ENCODE measurements at regions not wholly inside any gene's neighbourhood (a gene's known extent, or its start where the extent isn't known, plus 50 kb on each side); places are given as distances from the start of the nearest gene placed in this dataset.

- no peak for DNase-seq
These were observed 79.9 kb upstream of the CPEB4 start for GRCh38 chr5:173808079-173808808.

DNA sequence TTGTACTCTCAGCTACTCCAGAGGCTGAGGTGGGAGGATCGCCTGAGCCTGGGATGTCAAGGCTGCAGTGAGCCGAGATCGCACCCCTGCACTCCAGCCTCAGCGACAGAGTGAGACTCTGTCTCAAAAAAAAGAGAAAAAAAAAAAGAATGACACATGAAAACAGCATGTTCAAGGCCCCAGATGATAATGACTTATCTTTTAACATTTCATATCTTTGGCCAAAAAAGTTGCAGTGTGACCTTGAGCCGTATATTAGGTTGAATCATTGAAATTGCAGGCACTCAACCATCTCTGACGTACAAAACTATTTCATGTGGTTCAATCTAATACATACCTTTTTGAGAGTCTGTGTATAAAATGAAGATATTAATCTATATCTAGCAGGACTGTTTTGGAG lies 79.1 kb upstream of the CPEB4 start:
- no peak for DNase-seq

- no peak for DNase-seq
These were observed 75.2 kb upstream of the CPEB4 start for GRCh38 chr5:173812811-173813550.

GRCh38 chr5:173814053-173814452 lies 74.1 kb upstream of the CPEB4 start:
- DNase-seq, result no peak

GRCh38 chr5:173815571-173815970 lies 72.6 kb upstream of the CPEB4 start:
- no peak for DNase-seq

GRCh38 chr5:173816728-173817127 lies 71.4 kb upstream of the CPEB4 start:
- no peak for DNase-seq

DNA sequence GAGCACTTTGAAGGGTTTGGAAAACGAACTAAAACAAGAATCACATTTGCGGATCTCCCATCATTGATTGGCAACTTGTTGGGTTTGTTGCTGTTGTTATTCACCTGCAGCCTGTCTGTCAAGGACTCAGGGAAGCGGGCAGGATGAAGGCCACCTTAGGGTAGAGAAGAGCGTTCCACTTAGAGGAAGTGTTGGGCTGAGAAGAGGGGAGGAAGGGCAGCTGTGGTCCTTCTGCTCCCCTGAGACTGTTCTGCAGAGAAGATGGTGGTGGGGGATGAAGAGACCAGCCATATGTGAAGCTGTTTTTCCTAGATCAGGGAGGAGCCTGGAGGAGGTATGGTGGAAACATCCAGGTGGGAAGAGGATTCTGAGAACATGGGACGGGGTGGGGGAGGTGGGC lies 70.6 kb upstream of the CPEB4 start:
- no peak for DNase-seq

DNA sequence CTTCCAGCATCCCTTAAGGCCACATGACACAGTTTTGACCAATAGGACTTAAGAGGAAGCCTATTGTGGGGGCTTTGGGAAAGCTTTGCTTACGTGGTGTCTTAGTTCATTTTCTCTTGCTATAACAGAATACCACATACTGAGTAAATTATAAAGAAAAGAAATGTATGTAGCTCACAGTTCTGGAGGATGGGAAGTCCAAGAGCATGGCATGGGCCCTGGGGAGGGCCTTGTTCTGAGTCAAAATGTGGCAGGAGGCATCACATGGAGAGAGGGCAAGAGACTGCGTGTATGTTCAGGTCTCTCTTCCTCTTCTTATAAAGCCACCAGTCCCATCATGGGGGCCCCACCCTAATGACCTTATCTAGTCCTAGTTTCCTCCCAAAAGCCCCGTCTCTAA lies 68.6 kb upstream of the CPEB4 start:
- no peak for DNase-seq

DNA sequence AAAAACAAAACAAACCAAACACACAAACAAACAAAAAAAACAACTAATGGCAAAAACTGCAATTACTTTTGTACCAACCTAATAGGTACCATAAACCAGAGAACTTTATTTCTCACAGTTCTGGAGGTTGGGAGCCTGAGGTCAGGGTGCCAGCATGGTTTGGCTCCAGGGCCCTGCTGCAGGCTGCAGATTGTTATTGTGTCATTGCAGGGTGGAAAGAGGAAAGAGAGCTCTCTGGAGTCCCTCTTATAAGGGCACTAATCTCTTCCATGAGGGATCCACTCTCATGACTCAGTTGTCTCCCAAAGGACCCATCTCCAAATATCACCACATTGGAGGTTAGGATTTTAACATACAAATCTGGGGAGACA lies 64.9 kb upstream of the CPEB4 start:
- no peak for DNase-seq

DNA sequence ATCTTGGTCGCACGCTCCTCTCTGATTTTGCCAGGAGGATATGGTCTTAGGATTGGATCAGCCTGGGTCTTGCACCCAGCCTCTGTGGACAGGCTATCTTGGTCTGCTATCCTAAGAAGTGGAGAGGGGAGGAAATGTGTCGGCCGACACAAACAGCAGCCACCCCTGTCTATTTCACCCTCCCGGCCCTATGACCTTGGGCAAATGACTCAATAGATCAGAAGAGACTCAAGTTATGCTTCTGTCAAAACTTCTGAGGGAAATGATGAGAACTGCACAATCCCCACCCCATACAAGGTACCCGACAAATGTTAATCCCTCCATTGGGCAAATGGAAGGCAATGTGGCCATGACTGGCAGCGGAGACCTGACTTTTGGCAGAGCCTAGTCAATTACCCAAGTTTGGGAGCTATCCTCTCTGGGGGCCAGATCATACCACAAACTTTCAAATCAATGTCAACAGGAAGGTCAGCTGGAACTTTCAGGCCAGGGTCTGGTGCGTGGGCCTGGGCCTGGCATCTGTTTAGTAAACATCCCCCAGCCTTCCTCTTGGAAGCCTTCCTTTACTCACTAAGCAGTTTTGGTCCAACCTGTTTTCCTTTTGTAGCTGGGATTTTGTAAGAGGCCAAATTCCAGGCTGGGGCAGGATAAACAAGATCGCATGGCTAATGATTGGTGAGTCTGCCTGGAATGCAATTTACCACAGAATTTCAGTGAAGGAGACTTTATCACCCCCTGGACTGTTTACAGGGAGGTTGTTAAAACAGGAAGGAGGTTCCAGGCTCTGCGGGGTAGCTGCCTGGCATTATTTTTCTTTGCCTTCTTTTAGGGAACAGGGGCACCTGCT lies 64.2 kb upstream of the CPEB4 start:
- DNase-seq, result peak; percentile 11

GRCh38 chr5:173825215-173825865 lies 62.8 kb upstream of the CPEB4 start:
- DNase-seq, result no peak

DNA sequence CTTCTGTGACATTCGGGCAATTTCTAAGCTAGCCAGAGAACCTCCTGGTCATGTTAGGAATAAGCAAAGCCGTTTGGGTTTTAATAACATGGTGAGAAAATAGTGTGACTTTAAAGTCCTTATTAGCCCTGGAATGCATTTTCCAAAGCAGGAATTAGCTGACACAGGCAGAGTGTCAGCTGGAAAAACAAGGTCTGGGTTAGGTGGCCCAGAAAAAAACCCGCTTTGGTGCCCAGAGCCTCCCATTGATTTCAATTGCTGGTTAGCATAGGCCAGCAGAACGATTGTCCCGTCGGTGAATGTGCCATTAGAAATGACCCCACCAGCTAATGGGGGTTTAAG lies 62.1 kb upstream of the CPEB4 start:
- DNase-seq, result no peak

GRCh38 chr5:173826428-173827350 lies 61.5 kb upstream of the CPEB4 start:
- DNase-seq, result no peak

DNA sequence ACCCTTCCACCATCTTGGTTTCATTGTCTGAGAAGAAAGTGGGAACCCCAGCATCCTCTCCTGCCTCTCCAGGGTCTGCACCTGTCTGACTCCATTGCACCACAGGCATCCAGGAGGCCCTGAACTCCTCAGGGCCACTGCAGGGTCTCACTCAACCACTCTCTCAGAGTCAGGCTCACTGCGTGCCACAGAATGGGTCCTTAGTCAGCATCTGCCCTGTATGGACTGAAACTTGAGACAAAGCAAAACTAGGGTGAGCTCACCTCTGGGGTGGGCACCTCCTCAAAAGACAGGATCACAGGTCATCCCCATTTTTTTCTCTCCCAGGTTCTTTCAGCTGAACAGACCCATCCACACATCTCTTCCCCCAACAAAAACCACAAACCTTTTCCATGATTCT lies 59.2 kb upstream of the CPEB4 start:
- DNase-seq, result no peak

GRCh38 chr5:173829826-173830225 lies 58.3 kb upstream of the CPEB4 start:
- no peak for DNase-seq

DNA sequence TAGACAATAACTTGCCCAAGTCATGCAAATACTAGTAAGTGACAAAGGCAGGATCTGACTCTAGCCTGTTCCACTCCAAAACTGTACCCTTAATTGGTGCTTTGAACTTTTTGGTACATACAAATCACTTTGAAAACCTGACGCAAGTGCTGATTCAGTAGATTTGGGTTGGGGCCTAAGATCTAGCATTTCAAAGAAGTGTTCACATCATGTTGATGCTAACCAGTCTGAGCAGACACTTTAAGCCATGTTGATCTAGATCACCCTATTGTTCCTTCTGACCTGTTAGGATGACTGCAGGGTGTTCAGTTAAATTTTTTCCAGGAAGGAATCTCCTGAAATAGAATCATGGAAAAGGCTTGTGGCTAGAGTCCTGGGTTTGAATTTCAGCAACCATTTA lies 57.7 kb upstream of the CPEB4 start:
- no peak for DNase-seq

DNA sequence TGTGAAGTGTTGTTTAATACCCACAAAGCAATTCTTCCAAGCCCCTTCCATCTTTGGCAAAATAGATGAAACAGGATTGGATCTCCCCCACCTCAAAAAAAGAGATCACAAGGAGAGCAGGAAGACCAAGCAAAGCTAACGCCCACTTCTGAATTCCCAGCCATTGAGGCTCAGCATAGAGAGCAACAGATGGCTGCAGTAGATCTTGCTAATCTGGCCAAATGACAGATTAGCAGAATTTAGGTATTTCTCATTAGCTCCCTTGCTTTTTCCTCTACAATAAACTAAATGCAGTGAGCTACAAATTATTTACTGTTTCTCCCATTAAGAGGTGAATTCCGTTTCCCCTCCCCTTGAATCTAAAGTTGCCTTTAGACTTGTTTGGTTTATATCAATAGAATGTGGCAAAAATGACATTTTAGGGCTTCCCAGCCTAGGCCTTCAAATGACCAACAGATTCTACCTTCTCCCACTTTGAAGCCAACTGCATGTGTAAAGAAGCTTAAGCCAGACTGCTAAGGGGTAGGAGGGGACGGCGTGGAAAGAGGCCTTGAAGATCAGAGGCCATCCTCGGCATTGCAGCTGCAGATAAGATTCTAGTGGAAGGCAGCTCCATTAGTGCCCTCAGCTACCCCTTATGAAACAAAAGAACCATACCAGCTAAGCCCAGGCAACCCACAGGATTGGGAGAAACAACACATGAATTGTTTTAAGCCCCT lies 56.8 kb upstream of the CPEB4 start:
- DNase-seq, result no peak

DNA sequence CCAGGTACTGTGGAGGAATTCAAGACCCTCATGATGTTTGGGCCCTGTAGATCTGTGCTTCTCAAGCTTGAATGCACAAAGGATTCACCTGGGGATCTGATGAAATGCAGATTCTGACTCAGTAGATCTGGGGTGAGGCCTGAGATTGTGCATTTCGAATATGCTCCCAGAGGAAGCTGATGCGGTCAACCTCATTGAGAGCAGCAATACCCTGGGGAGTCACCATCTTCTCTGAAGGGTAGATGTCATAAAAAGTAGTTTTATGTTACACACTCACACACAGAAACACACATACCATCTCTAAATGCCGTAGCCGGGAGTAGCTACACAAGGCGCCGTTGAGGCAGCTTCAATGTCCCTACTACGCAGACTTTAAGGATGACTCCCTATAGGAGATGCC lies 55.8 kb upstream of the CPEB4 start:
- no peak for DNase-seq

DNA sequence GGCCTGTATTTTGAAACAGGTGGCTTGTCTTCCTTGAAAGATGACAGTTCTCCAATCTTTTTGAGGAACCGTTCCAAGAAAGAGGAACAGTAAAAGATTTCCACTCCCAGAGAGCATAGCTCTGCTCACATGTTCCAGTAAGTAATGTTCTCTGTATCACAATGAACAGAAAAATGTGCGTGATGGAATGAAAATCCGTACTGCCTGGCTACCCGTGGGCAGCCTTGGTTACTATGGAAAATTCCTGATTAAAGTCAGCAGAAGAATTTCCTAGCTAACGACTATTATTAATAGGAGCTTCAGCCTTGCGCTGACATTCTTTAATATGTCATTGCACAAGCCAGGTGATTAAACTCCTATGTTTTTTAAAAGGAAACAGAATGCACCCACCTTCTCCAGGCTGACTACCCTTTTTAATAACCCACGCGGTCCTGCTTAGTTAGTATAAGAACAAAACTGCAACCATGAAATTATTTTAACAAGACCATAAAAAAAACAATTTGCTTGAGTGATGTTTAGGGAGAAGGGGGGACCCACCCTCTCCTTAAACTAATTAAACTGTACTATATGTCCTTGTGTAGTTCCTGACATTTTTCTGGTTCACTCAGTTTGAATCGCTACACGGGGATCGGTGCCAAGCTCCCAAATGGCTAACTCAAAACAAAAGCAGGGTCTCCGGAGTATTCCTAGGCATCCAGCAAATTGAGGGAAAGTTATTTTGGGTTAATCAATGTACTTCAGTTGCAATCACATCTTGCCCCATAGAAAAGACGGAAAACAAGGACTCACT lies 54.8 kb upstream of the CPEB4 start:
- DNase-seq, result no peak

DNA sequence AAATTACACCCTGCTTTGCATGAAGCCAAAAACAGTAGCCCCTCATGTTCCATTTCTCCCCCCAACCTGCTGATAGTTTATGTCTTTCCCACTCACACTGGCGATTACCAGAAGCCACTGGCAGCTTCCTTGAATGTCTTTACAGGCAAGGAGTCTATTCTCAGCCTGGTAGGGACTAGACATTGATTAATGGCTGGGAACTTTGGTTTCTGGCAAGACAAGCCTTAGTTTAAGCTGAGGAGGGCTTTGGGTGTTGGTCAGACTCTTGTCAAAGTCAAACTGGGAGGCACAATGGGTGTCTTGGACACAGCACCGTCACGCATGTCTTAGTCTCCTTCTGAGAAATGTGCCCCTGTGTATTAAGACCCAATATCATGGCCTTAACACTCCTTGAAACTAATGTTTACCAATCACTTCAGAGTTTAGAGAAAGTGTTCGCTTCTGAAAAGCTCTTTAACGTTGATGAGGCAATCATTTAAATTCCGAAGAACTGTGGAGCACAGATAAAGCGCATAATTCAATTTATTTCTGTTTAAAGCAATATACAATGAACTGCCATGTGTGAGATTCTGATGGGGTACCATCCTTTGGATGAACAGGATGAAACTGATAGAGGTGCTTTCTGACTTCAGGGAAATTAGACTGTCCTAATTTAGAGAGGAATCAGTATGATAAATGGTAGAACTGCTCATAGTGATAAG lies 53.9 kb upstream of the CPEB4 start:
- no peak for DNase-seq
